Endodermal cell (in vitro differentiated cells): ENCODE measurements at regions not wholly inside any gene's neighbourhood (a gene's known extent, or its start where the extent isn't known, plus 50 kb on each side); places are given as distances from the start of the nearest gene placed in this dataset.

ENCODE experiments used
- DNase-seq: peaks from one replicate; pipeline ENCODE4 v3.0.0-alpha.2; 2017
- H3K27ac ChIP-seq: 2 replicates; pipeline ENCODE4 v1.5.1; 2013; ENCODE audit warnings: mild to moderate bottlenecking, low read depth, low read length, moderate library complexity
- H3K27me3 ChIP-seq: 2 replicates; pipeline ENCODE4 v1.6.1; 2013; ENCODE audit warnings: mild to moderate bottlenecking, low read length, moderate library complexity; ENCODE audit not compliant: insufficient read depth, control insufficient read depth, poor library complexity, severe bottlenecking
- H3K36me3 ChIP-seq: 2 replicates; pipeline ENCODE4 v1.7.0; 2013; ENCODE audit warnings: mild to moderate bottlenecking, low read length, moderate library complexity; ENCODE audit not compliant: control insufficient read depth, insufficient read depth
- H3K4me1 ChIP-seq: one replicate; pipeline ENCODE4 v1.7.0; 2013; ENCODE audit warnings: low read length; ENCODE audit not compliant: control insufficient read depth, insufficient read depth
- H3K4me3 ChIP-seq: 2 replicates; pipeline ENCODE4 v1.5.1; 2013; ENCODE audit warnings: mild to moderate bottlenecking, low read length, moderate library complexity
- H3K9ac ChIP-seq: 2 replicates; pipeline ENCODE4 v1.6.1; 2013; ENCODE audit warnings: mild to moderate bottlenecking, low read length, moderate library complexity; ENCODE audit not compliant: poor library complexity, severe bottlenecking; ENCODE audit errors: extremely low read depth
- H3K9me3 ChIP-seq: 2 replicates; pipeline ENCODE4 v1.6.1; 2013; ENCODE audit warnings: mild to moderate bottlenecking, low read length, moderate library complexity; ENCODE audit not compliant: control insufficient read depth
- H3K27ac Mint-ChIP-seq: 2 replicates; pipeline ENCODE4 v1.8.0; 2020; ENCODE audit warnings: mixed read lengths
- H3K27me3 Mint-ChIP-seq: 2 replicates; pipeline ENCODE4 v1.8.0; 2021; ENCODE audit warnings: mild to moderate bottlenecking, mixed read lengths; ENCODE audit not compliant: insufficient read depth
- H3K36me3 Mint-ChIP-seq: 2 replicates; pipeline ENCODE4 v1.8.0; 2020; ENCODE audit warnings: low read depth, mixed read lengths
- H3K4me1 Mint-ChIP-seq: 2 replicates; pipeline ENCODE4 v1.8.0; 2020; ENCODE audit warnings: mixed read lengths
- H3K4me3 Mint-ChIP-seq: 2 replicates; pipeline ENCODE4 v1.8.0; 2020; ENCODE audit warnings: mild to moderate bottlenecking, moderate library complexity, mixed read lengths
- H3K9me3 Mint-ChIP-seq: 2 replicates; pipeline ENCODE4 v1.8.0; 2020; ENCODE audit warnings: mild to moderate bottlenecking, mixed read lengths
- WGBS, 2 experiments: methylation state at CpG; one replicate each; pipeline versions ENCODE4 v1.1.5 to v1.1.7; 2013; ENCODE audit warnings: missing lambda C conversion rate in 2 of 2, mixed read lengths in 1 of 2; ENCODE audit not compliant: insufficient coverage in 1 of 2, insufficient read length in 1 of 2; 5-methylcytosine and 5-hydroxymethylcytosine counted together
- TF ChIP-seq, protein P1 (sequence below): fragments of 200-600 bp; sonication (generic); conservative IDR thresholded peaks from 2 replicates; pipeline ENCODE4 v1.5.0; 2021; ENCODE audit warnings: antibody characterized with exemption, mild to moderate bottlenecking

DNA sequence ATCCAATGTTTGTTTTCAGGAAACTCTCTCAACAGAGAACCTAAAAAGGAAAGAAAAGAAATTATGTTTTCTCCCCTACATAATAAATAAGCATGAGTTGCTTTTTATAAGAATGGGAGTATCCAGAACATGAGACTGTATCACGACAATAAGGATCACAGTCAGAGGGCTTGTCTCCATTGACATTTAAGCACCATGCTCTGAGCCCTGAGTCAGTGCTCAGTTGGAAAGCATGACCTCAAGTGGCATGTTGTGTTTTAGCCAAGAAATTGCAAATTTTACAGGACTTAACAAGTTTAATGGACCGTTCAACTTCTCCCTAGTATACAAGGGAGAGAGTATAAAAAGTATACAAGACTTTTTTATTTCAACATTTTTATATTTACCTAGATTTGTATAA lies 431.6 kb downstream of the GJA1 start:
- H3K9ac ChIP-seq, result no peak overlapping the region
- H3K27me3 ChIP-seq, result no peaks in the 10 kb centered on the region
- H3K4me1 ChIP-seq, result peaks cover 11% of the 10 kb centered on the region
- Mint-ChIP-seq H3K9me3 (peaks cover 16% of the 10 kb centered on the region), H3K4me3 (no peak overlapping the region), H3K4me1 (peaks cover 18% of the 10 kb centered on the region), H3K27me3 (no peaks in the 10 kb centered on the region), H3K27ac (no peak overlapping the region), H3K36me3 (peaks cover 14% of the 10 kb centered on the region)
- no peak overlapping the region for H3K27ac ChIP-seq
- H3K36me3 ChIP-seq, result no peaks in the 10 kb centered on the region
- DNase-seq, result no peak
- 92% methylated on average over 1 of the region's 2 CpGs; no CpG with 5 or more reads in 1 of the 2 experiments for WGBS, 2 experiments
- no peak overlapping the region for H3K4me3 ChIP-seq
- peaks cover 10% of the 10 kb centered on the region for H3K9me3 ChIP-seq
- TF ChIP-seq, protein P1, sequence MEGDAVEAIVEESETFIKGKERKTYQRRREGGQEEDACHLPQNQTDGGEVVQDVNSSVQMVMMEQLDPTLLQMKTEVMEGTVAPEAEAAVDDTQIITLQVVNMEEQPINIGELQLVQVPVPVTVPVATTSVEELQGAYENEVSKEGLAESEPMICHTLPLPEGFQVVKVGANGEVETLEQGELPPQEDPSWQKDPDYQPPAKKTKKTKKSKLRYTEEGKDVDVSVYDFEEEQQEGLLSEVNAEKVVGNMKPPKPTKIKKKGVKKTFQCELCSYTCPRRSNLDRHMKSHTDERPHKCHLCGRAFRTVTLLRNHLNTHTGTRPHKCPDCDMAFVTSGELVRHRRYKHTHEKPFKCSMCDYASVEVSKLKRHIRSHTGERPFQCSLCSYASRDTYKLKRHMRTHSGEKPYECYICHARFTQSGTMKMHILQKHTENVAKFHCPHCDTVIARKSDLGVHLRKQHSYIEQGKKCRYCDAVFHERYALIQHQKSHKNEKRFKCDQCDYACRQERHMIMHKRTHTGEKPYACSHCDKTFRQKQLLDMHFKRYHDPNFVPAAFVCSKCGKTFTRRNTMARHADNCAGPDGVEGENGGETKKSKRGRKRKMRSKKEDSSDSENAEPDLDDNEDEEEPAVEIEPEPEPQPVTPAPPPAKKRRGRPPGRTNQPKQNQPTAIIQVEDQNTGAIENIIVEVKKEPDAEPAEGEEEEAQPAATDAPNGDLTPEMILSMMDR, result no peak

DNA sequence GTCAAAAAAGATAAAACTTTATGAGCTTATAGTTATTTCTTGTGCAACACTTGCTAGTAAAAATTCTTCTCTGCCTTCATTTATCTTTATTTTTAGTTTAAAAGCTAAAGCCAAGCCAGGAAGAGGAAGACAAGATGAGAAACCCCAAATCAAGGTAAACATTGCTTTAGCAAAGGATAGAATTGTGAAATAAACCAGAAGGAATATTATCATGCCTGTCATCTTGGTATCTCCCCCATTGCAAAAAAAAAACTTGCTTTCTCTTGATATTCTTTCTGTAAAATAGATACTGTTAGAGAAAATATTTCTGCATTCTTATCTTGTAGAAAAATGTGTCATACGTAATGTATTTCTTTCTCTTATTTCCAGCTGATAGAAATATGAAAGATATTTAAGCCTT lies 432.8 kb downstream of the GJA1 start:
- Mint-ChIP-seq H3K9me3 (peaks cover 26% of the 10 kb centered on the region), H3K27ac (no peak overlapping the region), H3K36me3 (peaks cover 22% of the 10 kb centered on the region), H3K4me3 (no peak overlapping the region), H3K27me3 (no peaks in the 10 kb centered on the region), H3K4me1 (peaks cover 18% of the 10 kb centered on the region)
- Histone ChIP-seq H3K9me3 (peaks cover 20% of the 10 kb centered on the region), H3K4me3 (no peak overlapping the region), H3K27me3 (no peaks in the 10 kb centered on the region), H3K36me3 (no peaks in the 10 kb centered on the region), H3K9ac (no peak overlapping the region), H3K27ac (no peak overlapping the region), H3K4me1 (peaks cover 11% of the 10 kb centered on the region)
- DNase-seq, result no peak
- TF ChIP-seq, protein P1, result no peak
- 100% methylated on average over 1 of the region's 1 CpG; no CpG with 5 or more reads in 1 of the 2 experiments for WGBS, 2 experiments

DNA sequence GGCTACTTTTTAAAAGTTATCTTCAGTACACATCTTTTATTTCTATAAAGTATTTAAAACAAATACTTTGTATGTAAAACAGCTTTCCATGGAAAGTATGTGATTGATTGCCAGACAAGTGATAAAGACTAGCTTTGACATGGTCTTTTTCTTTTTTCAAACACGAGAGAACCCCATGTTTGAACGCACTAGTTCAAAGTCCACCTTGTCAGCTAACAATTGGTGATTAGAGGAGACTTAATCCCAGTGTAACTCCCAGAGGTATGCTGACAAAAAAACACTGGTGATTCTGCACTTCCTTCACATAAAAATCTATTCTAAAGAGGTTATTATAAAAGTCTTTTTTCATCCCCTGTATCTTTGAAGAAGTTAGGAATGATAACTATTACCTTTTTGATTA lies 438.1 kb downstream of the GJA1 start:
- DNase-seq, result no peak
- Histone ChIP-seq H3K27ac (no peak overlapping the region), H3K9ac (no peak overlapping the region), H3K27me3 (no peaks in the 10 kb centered on the region), H3K9me3 (peaks cover 37% of the 10 kb centered on the region), H3K36me3 (no peaks in the 10 kb centered on the region), H3K4me1 (no peaks in the 10 kb centered on the region), H3K4me3 (no peak overlapping the region)
- Mint-ChIP-seq H3K36me3 (peaks cover 17% of the 10 kb centered on the region), H3K4me3 (no peak overlapping the region), H3K9me3 (peaks cover 30% of the 10 kb centered on the region), H3K27ac (no peak overlapping the region), H3K4me1 (no peaks in the 10 kb centered on the region), H3K27me3 (no peaks in the 10 kb centered on the region)
- TF ChIP-seq, protein P1, result no peak
- WGBS, 2 experiments, result 63 to 82% methylated on average over 2 of the region's 2 CpGs
